ENCODE measurements at regions not wholly inside any gene's neighbourhood (a gene's known extent, or its start where the extent isn't known, plus 50 kb on each side); places are given as distances from the start of the nearest gene placed in this dataset.
"Not testable (repeated sequence)": the region's sequence is repeated elsewhere in the genome, so short reads cannot be mapped to it uniquely, and the experiment has no call there.

DNA sequence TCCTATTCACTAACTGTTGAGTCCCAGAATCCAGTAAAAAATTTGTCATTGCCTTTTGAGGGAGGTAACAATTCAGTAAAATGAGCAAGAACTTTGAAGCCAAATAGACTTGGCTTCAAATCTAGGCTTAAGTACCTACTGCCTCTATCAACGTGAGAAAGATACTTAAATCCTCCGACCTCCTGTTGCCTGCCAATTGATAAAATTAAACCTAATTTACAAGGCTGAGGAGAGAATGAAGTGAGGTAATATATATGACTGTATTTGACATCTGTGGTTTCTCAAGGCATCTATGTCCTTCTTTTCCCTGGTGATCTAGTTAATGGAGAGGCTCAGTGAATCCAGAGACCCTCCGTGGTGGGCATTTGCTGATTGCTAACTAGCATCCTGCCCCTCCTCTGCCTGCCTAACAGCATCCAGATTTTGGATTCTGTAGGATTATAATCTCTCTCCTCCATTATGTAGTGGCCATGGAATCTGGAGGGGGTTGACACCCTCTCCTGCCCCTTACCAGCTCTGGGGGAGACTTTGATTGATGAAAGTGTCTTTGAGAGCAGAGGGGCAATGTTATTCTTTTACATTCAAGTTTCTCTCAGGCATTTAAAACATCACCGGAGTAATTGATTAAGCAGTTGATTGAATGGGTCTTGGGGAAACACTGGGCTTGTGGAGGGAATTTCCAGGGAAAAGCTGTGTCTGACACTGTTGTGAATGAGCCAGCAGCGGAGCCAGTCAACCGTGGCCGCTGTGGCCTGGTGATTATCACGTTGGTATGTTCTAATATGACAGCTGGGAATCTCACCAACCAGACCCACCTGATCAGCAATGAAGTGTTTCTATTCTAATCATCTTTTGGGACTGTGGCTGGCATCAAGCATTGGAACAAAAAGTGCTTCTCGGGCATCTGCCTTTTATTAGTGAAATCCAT is 140.7 kb upstream of the FAM78B start:
- 22 to 34% (median 27%) methylated on average over 9 of the region's 9 CpGs for WGBS, 4 donors
- Histone ChIP-seq H3K4me1 (peaks cover 0 to 5% (median 0%) of the 10 kb centered on the region in 12 donors), H3K9me3 (peaks cover 0 to 4% (median 0%) of the 10 kb centered on the region in 12 donors), H3K4me3 (peak overlapping the region in 2 of 12 donors; percentile 18 to 38), H3K27me3 (no peaks in the 10 kb centered on the region), H3K36me3 (no peaks in the 10 kb centered on the region), H3K27ac (peak overlapping the region; percentile 65 to 89 (median 81))
- DNase-seq (peak; percentile 56 to 81 (median 67)), ATAC-seq (peak; percentile 96 to 98 (median 98))
- TF ChIP-seq POLR2A (IDR thresholded peaks at IDR 0.05): no peak
- TF ChIP-seq, protein P1, sequence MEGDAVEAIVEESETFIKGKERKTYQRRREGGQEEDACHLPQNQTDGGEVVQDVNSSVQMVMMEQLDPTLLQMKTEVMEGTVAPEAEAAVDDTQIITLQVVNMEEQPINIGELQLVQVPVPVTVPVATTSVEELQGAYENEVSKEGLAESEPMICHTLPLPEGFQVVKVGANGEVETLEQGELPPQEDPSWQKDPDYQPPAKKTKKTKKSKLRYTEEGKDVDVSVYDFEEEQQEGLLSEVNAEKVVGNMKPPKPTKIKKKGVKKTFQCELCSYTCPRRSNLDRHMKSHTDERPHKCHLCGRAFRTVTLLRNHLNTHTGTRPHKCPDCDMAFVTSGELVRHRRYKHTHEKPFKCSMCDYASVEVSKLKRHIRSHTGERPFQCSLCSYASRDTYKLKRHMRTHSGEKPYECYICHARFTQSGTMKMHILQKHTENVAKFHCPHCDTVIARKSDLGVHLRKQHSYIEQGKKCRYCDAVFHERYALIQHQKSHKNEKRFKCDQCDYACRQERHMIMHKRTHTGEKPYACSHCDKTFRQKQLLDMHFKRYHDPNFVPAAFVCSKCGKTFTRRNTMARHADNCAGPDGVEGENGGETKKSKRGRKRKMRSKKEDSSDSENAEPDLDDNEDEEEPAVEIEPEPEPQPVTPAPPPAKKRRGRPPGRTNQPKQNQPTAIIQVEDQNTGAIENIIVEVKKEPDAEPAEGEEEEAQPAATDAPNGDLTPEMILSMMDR (IDR thresholded peaks at IDR 0.05): no peak
- intact Hi-C loops (cut with DNase I): loop anchor here in 4 of 10 donors (2.0 to 10.0 kb wide), 5 partner anchors 71 to 383 kb away; partner anchors contain the start of gene FAM78B (in 2 of the 4)

DNA sequence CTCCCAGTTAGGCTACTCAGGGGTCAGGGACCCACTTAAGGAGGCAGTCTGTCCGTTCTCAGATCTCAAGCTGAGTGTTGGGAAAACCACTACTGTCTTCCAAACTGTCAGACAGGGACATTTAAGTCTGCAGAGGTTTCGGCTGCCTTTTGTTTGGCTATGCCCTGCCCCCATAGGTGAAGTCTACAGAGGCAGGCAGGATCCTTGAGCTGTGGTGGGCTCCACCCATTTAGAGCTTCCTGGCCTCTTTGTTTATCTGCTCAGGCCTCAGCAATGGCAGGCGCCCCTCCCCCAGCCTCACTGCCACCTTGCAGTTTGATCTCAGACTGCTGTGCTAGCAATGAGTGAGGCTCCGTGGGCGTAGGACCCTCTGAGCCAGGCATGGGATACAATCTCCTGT is 149.5 kb upstream of the FAM78B start:
- H3K27ac ChIP-seq; H3K36me3 ChIP-seq; H3K27me3 ChIP-seq; ATAC-seq; H3K4me1 ChIP-seq; H3K4me3 ChIP-seq; DNase-seq; intact Hi-C loops (cut with DNase I): not testable (repeated sequence)
- 76 to 88% (median 82%) methylated on average over 4 to 5 of the region's 5 CpGs for WGBS, 4 donors
- H3K9me3 ChIP-seq: peaks cover 0 to 11% (median 0%) of the 10 kb centered on the region in 12 donors

DNA sequence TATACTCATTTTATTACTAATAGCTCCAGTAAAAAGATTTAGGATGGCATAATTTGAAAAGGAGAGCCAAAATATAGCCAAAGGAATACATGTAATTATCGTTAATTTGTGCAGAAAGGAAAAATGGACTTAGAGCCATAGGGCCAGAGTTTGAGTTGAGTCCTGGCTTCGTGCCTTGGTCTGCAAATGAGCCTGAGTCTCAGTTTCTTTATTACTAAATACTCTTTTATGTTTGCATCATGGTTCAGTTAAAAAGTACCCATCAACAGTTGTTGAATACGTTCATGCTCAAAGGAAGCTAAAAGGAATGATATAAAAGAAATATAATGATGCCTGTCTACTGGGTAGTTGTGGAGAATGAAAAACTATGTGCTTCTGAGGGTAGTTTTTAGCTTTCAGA is 155.7 kb upstream of the FAM78B start:
- Histone ChIP-seq H3K36me3 (no peaks in the 10 kb centered on the region), H3K9me3 (peaks cover 0 to 1% (median 0%) of the 10 kb centered on the region in 12 donors)
- intact Hi-C loops (cut with DNase I): no loop called here

DNA sequence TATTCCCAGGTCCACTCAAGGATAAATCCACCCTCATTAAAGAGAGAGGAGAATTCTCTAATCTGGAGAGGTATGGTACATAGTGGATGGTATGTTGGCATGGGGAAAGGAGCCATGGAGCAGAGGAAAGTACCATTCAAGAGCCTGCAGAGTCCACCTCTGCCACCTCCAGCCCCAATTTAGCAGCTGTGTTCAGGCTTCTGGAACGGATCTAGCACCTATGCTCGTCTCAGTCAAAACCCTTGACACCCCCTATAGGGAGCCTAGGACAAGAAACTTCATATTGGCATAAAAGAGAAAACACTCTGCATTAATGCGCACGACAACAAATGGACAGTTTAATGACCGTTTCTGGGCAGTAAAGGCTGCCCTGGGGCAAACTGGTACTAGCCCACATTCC is 161.1 kb upstream of the FAM78B start:
- H3K9me3 ChIP-seq: no peaks in the 10 kb centered on the region
- H3K4me3 ChIP-seq: no peak overlapping the region
- 61 to 68% (median 65%) methylated on average over 5 of the region's 5 CpGs for WGBS, 4 donors
- no peaks in the 10 kb centered on the region for H3K36me3 ChIP-seq
- TF ChIP-seq POLR2A (IDR thresholded peaks at IDR 0.05): no peak
- TF ChIP-seq, protein P1 (IDR thresholded peaks at IDR 0.05): no peak
- ATAC-seq (no peak), DNase-seq (no peak)
- no peaks in the 10 kb centered on the region for H3K4me1 ChIP-seq
- H3K27me3 ChIP-seq: no peaks in the 10 kb centered on the region
- H3K27ac ChIP-seq: no peak overlapping the region
- intact Hi-C loops (cut with DNase I): loop anchor here in 1 of 10 donors (2.0 kb wide), 1 partner anchor 21 kb away; no protein-coding TSS in a partner anchor

More for the DNA sequence above, 155.7 kb upstream of the FAM78B start:
- Histone ChIP-seq H3K27me3 (no peaks in the 10 kb centered on the region), H3K4me1 (no peaks in the 10 kb centered on the region), H3K4me3 (no peak overlapping the region), H3K27ac (no peak overlapping the region)
- WGBS, 4 donors: 72 to 79% (median 75%) methylated on average over 3 of the region's 3 CpGs
- no peak for ATAC-seq
- DNase-seq: no peak
- TF ChIP-seq POLR2A (IDR thresholded peaks at IDR 0.05): no peak
- TF ChIP-seq, protein P1 (IDR thresholded peaks at IDR 0.05): no peak
